ENCODE measurements at regions not wholly inside any gene's neighbourhood (a gene's known extent, or its start where the extent isn't known, plus 50 kb on each side); places are given as distances from the start of the nearest gene placed in this dataset.

DNA sequence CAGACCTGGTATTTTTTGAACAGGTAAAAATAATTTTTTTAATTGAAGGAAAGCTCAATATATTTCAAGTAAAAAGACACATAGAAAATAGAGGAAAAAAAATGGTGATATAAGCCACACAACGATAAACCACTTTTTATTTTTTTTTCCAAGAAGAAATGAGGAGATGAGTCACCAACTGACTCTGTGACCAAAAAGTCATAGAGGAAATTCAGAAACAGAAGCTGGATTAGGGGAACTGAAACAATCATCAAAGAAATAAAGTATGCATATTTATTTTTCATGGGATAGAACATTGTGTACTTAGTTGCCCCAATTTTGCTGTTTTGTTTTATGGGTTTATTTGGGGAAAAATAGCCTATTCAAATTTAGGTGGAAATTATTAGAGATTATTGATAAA, 176.8 kb upstream of the AGR3 start:
- no peak for FAIRE-seq

More for the DNA sequence above, 176.8 kb upstream of the AGR3 start:
- Histone ChIP-seq H3K9me3 (ENCODE audit: insufficient read depth in 2 of 2, low read depth in 1 of 2, low read length in 1 of 2) (no peaks in the 10 kb centered on the region), H2BK20ac (ENCODE audit: low read length) (no peak overlapping the region), H3K27ac (ENCODE audit: low read depth, low read length) (no peak overlapping the region), H3K23me2 (ENCODE audit: low read depth, low read length) (no peaks in the 10 kb centered on the region), H2BK15ac (ENCODE audit: low read length) (no peak overlapping the region), H3K23ac (ENCODE audit: insufficient read length) (no peak overlapping the region), H2AK5ac (ENCODE audit: low read depth, low read length) (no peak overlapping the region), H4K91ac (replicated peaks; ENCODE audit: insufficient read length, low read length) (no peak overlapping the region), H2AFZ (ENCODE audit: low read length) (no peak overlapping the region), H3K18ac (ENCODE audit: extremely low read depth, low read length) (no peak overlapping the region), H4K5ac (ENCODE audit: insufficient read length, low read depth, low read length) (no peak overlapping the region), H3K4me3 (ENCODE audit: extremely low read depth in 1 of 4, insufficient read depth in 2 of 4, low read depth in 3 of 4, low read length in 4 of 4) (no peak overlapping the region), H4K20me1 (replicated peaks in 1 of 2; ENCODE audit: control insufficient read depth in 1 of 2, insufficient read depth in 2 of 2, low read length in 2 of 2) (no peaks in the 10 kb centered on the region), H3K4ac (replicated peaks; ENCODE audit: insufficient read length, low read depth, low read length) (no peak overlapping the region), H2BK120ac (replicated peaks; ENCODE audit: low read depth, low read length) (no peak overlapping the region), H3K4me2 (ENCODE audit: insufficient read depth in 1 of 2, low read depth in 2 of 2, low read length in 2 of 2) (no peak overlapping the region), H3K27me3 (replicated peaks in 1 of 4; ENCODE audit: control insufficient read depth in 3 of 4, extremely low read depth in 1 of 4, insufficient read depth in 3 of 4, low read length in 3 of 4) (no peaks in the 10 kb centered on the region), H2BK12ac (ENCODE audit: low read depth, low read length) (no peak overlapping the region), H3K14ac (ENCODE audit: insufficient read length) (no peak overlapping the region), H3K79me1 (ENCODE audit: low read depth, low read length) (no peaks in the 10 kb centered on the region), H4K8ac (ENCODE audit: extremely low read depth, insufficient read depth, low read length) (no peak overlapping the region), H3K36me3 (ENCODE audit: control insufficient read depth in 2 of 4, insufficient read depth in 4 of 4, low read length in 3 of 4) (no peaks in the 10 kb centered on the region), H2BK5ac (ENCODE audit: low read depth, low read length) (no peak overlapping the region), H3K4me1 (replicated peaks in 1 of 4; ENCODE audit: control insufficient read depth in 3 of 4, insufficient read depth in 4 of 4, low read length in 3 of 4) (no peaks in the 10 kb centered on the region), H3K79me2 (ENCODE audit: control insufficient read depth in 1 of 2, insufficient read depth in 2 of 2, low read length in 2 of 2) (no peaks in the 10 kb centered on the region), H3K56ac (replicated peaks; ENCODE audit: insufficient read length, low read depth, low read length) (no peak overlapping the region), H3K9ac (replicated peaks in 1 of 4; ENCODE audit: extremely low read depth in 1 of 4, low read depth in 3 of 4, low read length in 3 of 4) (no peak overlapping the region)
- ChIA-PET CTCF (ENCODE audit: partially characterized antibody) (interaction anchor here (0.6 to 0.7 kb wide), 2 partner anchors 76 to 99 kb away, joined by 3 to 4 read pairs; no protein-coding TSS in a partner anchor), POLR2A (ENCODE audit: partially characterized antibody) (no interaction called here)
- 93% methylated on average over 1 of the region's 1 CpG; no CpG with 5 or more reads in 1 of the 2 experiments for WGBS, 2 experiments (ENCODE audit: extremely low coverage in 1 of 2, insufficient coverage in 1 of 2, insufficient read length in 1 of 2, insufficient replicate concordance in 2 of 2, low coverage in 1 of 2, low lambda C conversion rate in 2 of 2, missing lambda C conversion rate in 1 of 2)
- no peak for TF ChIP-seq CTBP2 (IDR thresholded peaks at IDR 0.05; ENCODE audit: borderline replicate concordance, insufficient read depth, insufficient read length, low read length)
- no peak for DNase-seq (ENCODE audit: low read depth in 1 of 2, low spot score in 2 of 2)
